ENCODE measurements at regions not wholly inside any gene's neighbourhood (a gene's known extent, or its start where the extent isn't known, plus 50 kb on each side); places are given as distances from the start of the nearest gene placed in this dataset.

DNA sequence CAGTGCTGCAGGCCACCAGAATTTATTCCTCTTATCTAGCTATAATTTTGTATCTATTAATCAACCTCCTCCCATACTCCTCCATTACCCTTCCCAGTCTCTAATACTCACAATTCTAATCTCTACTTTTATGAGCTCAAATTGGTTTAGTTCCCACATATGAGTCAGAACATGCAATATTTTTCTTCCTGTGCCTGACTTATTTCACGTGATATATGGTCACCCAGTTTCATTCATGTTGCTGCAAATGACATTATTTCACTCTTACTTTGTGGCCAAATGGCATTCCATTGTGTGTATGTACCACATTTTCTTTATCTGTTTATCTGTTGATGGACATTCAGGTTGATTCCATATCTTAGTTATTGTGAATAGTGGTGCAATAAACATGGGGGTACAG lies 483.5 kb downstream of the ACTRT1 start:
- H2BK120ac ChIP-seq (ENCODE audit: low read depth, low read length, poor library complexity, severe bottlenecking), result no peak overlapping the region
- no peak overlapping the region for H2BK15ac ChIP-seq (ENCODE audit: low read depth, low read length)
- WGBS (ENCODE audit: extremely low coverage, insufficient read length, low lambda C conversion rate), result no CpG with 5 or more reads among the region's 1 CpG

More for the DNA sequence above, 483.5 kb downstream of the ACTRT1 start:
- Histone ChIP-seq H3K79me1 (ENCODE audit: insufficient read depth, low read depth, low read length, poor library complexity, severe bottlenecking) (no peaks in the 10 kb centered on the region), H3K27ac (ENCODE audit: insufficient read length, low read depth, low read length) (no peak overlapping the region), H3K79me2 (ENCODE audit: insufficient read depth, low read length) (no peaks in the 10 kb centered on the region), H2BK12ac (ENCODE audit: insufficient read length, low read depth, low read length) (no peak overlapping the region), H3K4me1 (ENCODE audit: insufficient read depth, low read length) (no peaks in the 10 kb centered on the region), H4K20me1 (ENCODE audit: control insufficient read depth, insufficient read depth, insufficient read length) (no peaks in the 10 kb centered on the region), H4K8ac (replicated peaks; ENCODE audit: insufficient read length, low read depth, low read length) (no peak overlapping the region), H3K4ac (ENCODE audit: low read depth, low read length) (no peak overlapping the region), H3K14ac (ENCODE audit: insufficient read depth, low read length) (no peak overlapping the region), H4K5ac (ENCODE audit: insufficient read length, low read depth, low read length) (no peak overlapping the region), H3K4me2 (ENCODE audit: insufficient read depth, insufficient read length, low read length) (no peak overlapping the region), H3K23me2 (ENCODE audit: insufficient read length, low read depth, low read length, poor library complexity, severe bottlenecking) (no peaks in the 10 kb centered on the region), H2BK20ac (ENCODE audit: low read depth, low read length, poor library complexity, severe bottlenecking) (no peak overlapping the region), H3K9ac (ENCODE audit: extremely low read depth, insufficient read length, low read length) (no peak overlapping the region), H3T11ph (ENCODE audit: low read length) (no peak overlapping the region), H3K56ac (ENCODE audit: insufficient read length, low read depth, low read length) (no peak overlapping the region), H3K27me3 (ENCODE audit: insufficient read depth, low read length) (no peaks in the 10 kb centered on the region), H3K23ac (ENCODE audit: insufficient read length, low read depth, low read length) (no peak overlapping the region), H4K91ac (ENCODE audit: insufficient read length, low read depth, low read length) (no peak overlapping the region), H2AFZ (ENCODE audit: low read length) (no peak overlapping the region), H2BK5ac (ENCODE audit: insufficient read length, low read length) (no peak overlapping the region), H3K18ac (ENCODE audit: insufficient read length, low read depth, low read length) (no peak overlapping the region), H3K9me3 (ENCODE audit: control insufficient read depth, low read depth, low read length) (no peaks in the 10 kb centered on the region), H2AK5ac (ENCODE audit: insufficient read length, low read length) (no peak overlapping the region)
- no peaks in the 10 kb centered on the region for H3K27me3 Mint-ChIP-seq (ENCODE audit: low read depth)
- H3K9me3 Mint-ChIP-seq, result peaks cover 4 to 44% of the 10 kb centered on the region in 2 experiments; a peak in 4 of 5 replicates
- peaks cover 27 to 31% of the 10 kb centered on the region in 2 experiments for H3K4me1 Mint-ChIP-seq
- no peak overlapping the region for H3K4me3 Mint-ChIP-seq
- no peak for DNase-seq
- H3K27ac Mint-ChIP-seq, result no peak overlapping the region
- H3K36me3 Mint-ChIP-seq (ENCODE audit: insufficient read depth in 1 of 3, low read depth in 3 of 3), result no peaks in the 10 kb centered on the region
- TF ChIP-seq, protein P1, sequence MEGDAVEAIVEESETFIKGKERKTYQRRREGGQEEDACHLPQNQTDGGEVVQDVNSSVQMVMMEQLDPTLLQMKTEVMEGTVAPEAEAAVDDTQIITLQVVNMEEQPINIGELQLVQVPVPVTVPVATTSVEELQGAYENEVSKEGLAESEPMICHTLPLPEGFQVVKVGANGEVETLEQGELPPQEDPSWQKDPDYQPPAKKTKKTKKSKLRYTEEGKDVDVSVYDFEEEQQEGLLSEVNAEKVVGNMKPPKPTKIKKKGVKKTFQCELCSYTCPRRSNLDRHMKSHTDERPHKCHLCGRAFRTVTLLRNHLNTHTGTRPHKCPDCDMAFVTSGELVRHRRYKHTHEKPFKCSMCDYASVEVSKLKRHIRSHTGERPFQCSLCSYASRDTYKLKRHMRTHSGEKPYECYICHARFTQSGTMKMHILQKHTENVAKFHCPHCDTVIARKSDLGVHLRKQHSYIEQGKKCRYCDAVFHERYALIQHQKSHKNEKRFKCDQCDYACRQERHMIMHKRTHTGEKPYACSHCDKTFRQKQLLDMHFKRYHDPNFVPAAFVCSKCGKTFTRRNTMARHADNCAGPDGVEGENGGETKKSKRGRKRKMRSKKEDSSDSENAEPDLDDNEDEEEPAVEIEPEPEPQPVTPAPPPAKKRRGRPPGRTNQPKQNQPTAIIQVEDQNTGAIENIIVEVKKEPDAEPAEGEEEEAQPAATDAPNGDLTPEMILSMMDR (conservative IDR thresholded peaks at IDR 0.05), result no peak
